Thoracic aorta (tissue), 2 donors: ENCODE measurements at regions not wholly inside any gene's neighbourhood (a gene's known extent, or its start where the extent isn't known, plus 50 kb on each side); places are given as distances from the start of the nearest gene placed in this dataset.

Source experiments
- ATAC-seq: fragments of 150-250 bp; one replicate; pipeline ENCODE4 v1.8.0; 2017; ENCODE audit warnings: low read depth; ENCODE audit not compliant: insufficient number of reproducible peaks, low FRiP score
- DNase-seq: peaks from one replicate; pipeline ENCODE4 v3.0.0-alpha.2; 2020; ENCODE audit warnings: low spot score
- H3K27ac ChIP-seq, 2 donors: fragments of 200-600 bp; sonication (generic); 1 replicate in 1 of 2; 2 replicates in 1 of 2; pipeline ENCODE4 v1.5.1; 2016; ENCODE audit warnings: mild to moderate bottlenecking in 2 of 2, moderate library complexity in 2 of 2
- H3K27me3 ChIP-seq: fragments of 200-600 bp; sonication (generic); replicated peaks from 2 replicates; pipeline ENCODE4 v1.6.0; 2016; ENCODE audit warnings: mild to moderate bottlenecking; ENCODE audit not compliant: insufficient read depth
- H3K36me3 ChIP-seq: fragments of 200-600 bp; sonication (generic); one replicate; pipeline ENCODE4 v1.5.1; 2016
- H3K4me1 ChIP-seq, 2 donors: fragments of 200-600 bp; sonication (generic); 1 replicate in 1 of 2; 2 replicates in 1 of 2; pipeline versions ENCODE4 v1.5.1 to v1.6.0; 2016; ENCODE audit warnings: low read depth in 2 of 2, mild to moderate bottlenecking in 1 of 2; ENCODE audit not compliant: control insufficient read depth in 1 of 2
- H3K4me3 ChIP-seq: fragments of 200-600 bp; sonication (generic); 2 replicates; pipeline ENCODE4 v1.5.1; 2016; ENCODE audit warnings: mild to moderate bottlenecking
- H3K9me3 ChIP-seq: fragments of 200-600 bp; sonication (generic); 2 replicates; pipeline ENCODE4 v1.5.1; 2016
- CTCF ChIP-seq: fragments of 200-600 bp; sonication (generic); IDR thresholded peaks from one replicate; pipeline ENCODE4 v1.5.1; 2019; ENCODE audit warnings: antibody characterized with exemption

- no peaks in the 10 kb centered on the region for H3K4me1 ChIP-seq
- ATAC-seq, result no peak
- no peaks in the 10 kb centered on the region for H3K27me3 ChIP-seq
- H3K36me3 ChIP-seq, result no peaks in the 10 kb centered on the region
- H3K9me3 ChIP-seq, result no peaks in the 10 kb centered on the region
- no peak for TF ChIP-seq CTCF
- H3K4me3 ChIP-seq, result no peak overlapping the region
- DNase-seq, result no peak
- H3K27ac ChIP-seq, result no peak overlapping the region
Observed at GRCh38 chr5:73369278-73369677, 79.3 kb downstream of the FOXD1 start.

- no peak for TF ChIP-seq CTCF
- DNase-seq, result no peak
- no peaks in the 10 kb centered on the region for H3K36me3 ChIP-seq
- no peak overlapping the region for H3K27ac ChIP-seq
- ATAC-seq, result no peak
- no peaks in the 10 kb centered on the region for H3K4me1 ChIP-seq
- no peaks in the 10 kb centered on the region for H3K9me3 ChIP-seq
- no peaks in the 10 kb centered on the region for H3K27me3 ChIP-seq
- no peak overlapping the region for H3K4me3 ChIP-seq
Observed at GRCh38 chr5:73367650-73368049, 80.9 kb downstream of the FOXD1 start.

GRCh38 chr5:73365990-73366667 lies 82.4 kb downstream of the FOXD1 start:
- DNase-seq (no peak), ATAC-seq (no peak)
- Histone ChIP-seq H3K4me1 (no peaks in the 10 kb centered on the region), H3K36me3 (no peaks in the 10 kb centered on the region), H3K9me3 (no peaks in the 10 kb centered on the region), H3K27me3 (no peaks in the 10 kb centered on the region), H3K4me3 (no peak overlapping the region), H3K27ac (no peak overlapping the region)
- no peak for TF ChIP-seq CTCF

GRCh38 chr5:73365301-73365853 lies 83.2 kb downstream of the FOXD1 start:
- Histone ChIP-seq H3K9me3 (no peaks in the 10 kb centered on the region), H3K4me3 (no peak overlapping the region), H3K36me3 (no peaks in the 10 kb centered on the region), H3K4me1 (no peaks in the 10 kb centered on the region), H3K27ac (no peak overlapping the region), H3K27me3 (no peaks in the 10 kb centered on the region)
- DNase-seq (no peak), ATAC-seq (peak; percentile 31)
- no peak for TF ChIP-seq CTCF

GRCh38 chr5:73363911-73364730 lies 84.5 kb downstream of the FOXD1 start:
- no peaks in the 10 kb centered on the region for H3K4me1 ChIP-seq
- H3K36me3 ChIP-seq, result no peaks in the 10 kb centered on the region
- no peak for DNase-seq
- ATAC-seq, result no peak
- TF ChIP-seq CTCF, result no peak
- no peaks in the 10 kb centered on the region for H3K27me3 ChIP-seq
- no peaks in the 10 kb centered on the region for H3K9me3 ChIP-seq
- no peak overlapping the region for H3K27ac ChIP-seq
- H3K4me3 ChIP-seq, result no peak overlapping the region
